PC-3 (cell line): ENCODE measurements at regions not wholly inside any gene's neighbourhood (a gene's known extent, or its start where the extent isn't known, plus 50 kb on each side); places are given as distances from the start of the nearest gene placed in this dataset.

ENCODE experiments used
- ATAC-seq: fragments of 200-7000 bp; cut with Tn5 transposase; 2 replicates; pipeline ENCODE4 v1.9.1; 2020; ENCODE audit warnings: mild to moderate bottlenecking, moderate library complexity
- BruUV-seq: library from RNA; stranded (reverse); fragments of 400-500 nt; replicated peaks from 2 replicates; lab custom pipeline; 2021; lab: Mats Ljungman, UMichigan
- CTCF ChIA-PET: fragments of 300-600 bp; sonication (Branson Sonifier 250); formaldehyde crosslinking; loops from one replicate; lab custom pipeline; 2022; ENCODE audit warnings: antibody characterized with exemption; lab: Charles Lee
- POLR2A ChIA-PET: fragments of 300-600 bp; sonication (Branson Sonifier 250); formaldehyde crosslinking; loops from one replicate; lab custom pipeline; 2022; ENCODE audit warnings: antibody characterized with exemption; ENCODE audit not compliant: unreplicated experiment; lab: Charles Lee
- DNase-seq: peaks from one replicate; pipeline ENCODE4 v3.0.0-alpha.2; 2015
- H2AFZ ChIP-seq: fragments of 300-600 bp; sonication (generic); 2 replicates; pipeline ENCODE4 v1.6.0; 2016; ENCODE audit warnings: antibody characterized with exemption, low read length
- H3F3A ChIP-seq: fragments of 300-600 bp; sonication (generic); one replicate; pipeline ENCODE4 v1.6.0; 2017; ENCODE audit warnings: antibody characterized with exemption, low read length, control low read depth, mild to moderate bottlenecking; ENCODE audit not compliant: unreplicated experiment
- H3K27ac ChIP-seq: fragments of 300-600 bp; sonication (generic); 2 replicates; pipeline ENCODE4 v1.5.1; 2016; ENCODE audit warnings: mild to moderate bottlenecking, low read length
- H3K27me3 ChIP-seq: fragments of 300-600 bp; sonication (generic); 2 replicates; pipeline ENCODE4 v1.6.1; 2016; ENCODE audit warnings: low read length, mixed read lengths
- H3K36me3 ChIP-seq: fragments of 300-600 bp; sonication (generic); 2 replicates; pipeline ENCODE4 v1.6.1; 2016; ENCODE audit warnings: low read depth, mixed run types, low read length, mixed read lengths
- H3K4me1 ChIP-seq: fragments of 300-600 bp; sonication (generic); 2 replicates; pipeline ENCODE4 v1.5.1; 2016; ENCODE audit warnings: low read length; ENCODE audit not compliant: insufficient read depth
- H3K4me2 ChIP-seq: fragments of 300-600 bp; sonication (generic); 2 replicates; pipeline ENCODE4 v1.6.0; 2016; ENCODE audit warnings: low read length
- H3K4me3 ChIP-seq: fragments of 300-600 bp; sonication (generic); 2 replicates; pipeline ENCODE4 v1.5.1; 2016; ENCODE audit warnings: mild to moderate bottlenecking, low read length, mixed read lengths
- H3K79me2 ChIP-seq: fragments of 300-600 bp; sonication (generic); 2 replicates; pipeline ENCODE4 v1.6.1; 2017; ENCODE audit warnings: low read length, mixed read lengths
- H3K9ac ChIP-seq: fragments of 300-600 bp; sonication (generic); 2 replicates; pipeline ENCODE4 v1.6.0; 2016; ENCODE audit warnings: mild to moderate bottlenecking, low read length
- H3K9me2 ChIP-seq: fragments of 300-600 bp; sonication (generic); replicated peaks from 2 replicates; pipeline ENCODE4 v1.6.1; 2016; ENCODE audit warnings: mixed run types, low read length, mixed read lengths
- H3K9me3 ChIP-seq: fragments of 300-600 bp; sonication (generic); 2 replicates; pipeline ENCODE4 v1.6.1; 2016; ENCODE audit warnings: low read length, mixed read lengths
- H4K20me1 ChIP-seq: fragments of 300-600 bp; sonication (generic); 2 replicates; pipeline ENCODE4 v1.6.1; 2016; ENCODE audit warnings: low read length, mixed read lengths
- EZH2 ChIP-seq: fragments of 300-600 bp; sonication (generic); IDR thresholded peaks from one replicate; pipeline ENCODE4 v1.6.1; 2017; ENCODE audit warnings: antibody characterized with exemption, mild to moderate bottlenecking, low read length; ENCODE audit not compliant: unreplicated experiment
- EZH2phosphoT487 ChIP-seq: fragments of 300-600 bp; sonication (generic); IDR thresholded peaks from 2 replicates; pipeline ENCODE4 v1.6.1; 2018; ENCODE audit warnings: mild to moderate bottlenecking, antibody characterized with exemption, low read length, borderline replicate concordance
- intact Hi-C: fragments of 100-400 bp; cut with micrococcal nuclease; formaldehyde crosslinking; loops from 2 replicates; pipeline ENCODE4 v1.9.0; 2023
- TF ChIP-seq, protein P1 (sequence below): fragments of 300-600 bp; sonication (generic); conservative IDR thresholded peaks from 2 replicates; pipeline ENCODE4 v1.5.1; 2017; ENCODE audit warnings: antibody characterized with exemption, low read depth, mild to moderate bottlenecking, low read length

DNA sequence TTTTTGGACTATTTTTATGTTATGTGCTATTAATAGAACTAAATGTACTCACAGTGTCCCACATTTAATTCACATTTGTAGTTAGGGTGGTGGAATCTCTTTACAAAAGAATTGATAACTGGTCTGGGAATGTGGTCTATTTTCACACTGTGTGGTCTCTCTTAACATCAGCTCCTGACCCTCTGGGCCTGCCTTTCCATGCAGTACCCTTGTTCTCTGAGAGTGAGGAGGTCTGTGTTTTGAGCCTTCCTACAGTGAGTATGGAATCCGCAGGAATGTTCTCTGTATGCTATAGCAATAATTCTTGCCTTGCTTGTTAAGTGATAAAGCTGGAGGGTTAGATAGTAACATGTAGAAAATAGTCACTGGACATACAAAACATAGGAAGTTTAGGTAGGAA lies 717.3 kb upstream of the POU3F2 start:
- H3K9ac ChIP-seq, result no peak overlapping the region
- no peak overlapping the region for H3K4me3 ChIP-seq
- no peaks in the 10 kb centered on the region for H3K4me1 ChIP-seq
- ATAC-seq (no peak), DNase-seq (no peak)
- POLR2A ChIA-PET, result no interaction called here
- H3K36me3 ChIP-seq, result no peaks in the 10 kb centered on the region
- no peaks in the 10 kb centered on the region for H3K9me3 ChIP-seq
- CTCF ChIA-PET, result no interaction called here
- no peaks in the 10 kb centered on the region for H3K9me2 ChIP-seq
- no peak for TF ChIP-seq EZH2
- TF ChIP-seq, protein P1, sequence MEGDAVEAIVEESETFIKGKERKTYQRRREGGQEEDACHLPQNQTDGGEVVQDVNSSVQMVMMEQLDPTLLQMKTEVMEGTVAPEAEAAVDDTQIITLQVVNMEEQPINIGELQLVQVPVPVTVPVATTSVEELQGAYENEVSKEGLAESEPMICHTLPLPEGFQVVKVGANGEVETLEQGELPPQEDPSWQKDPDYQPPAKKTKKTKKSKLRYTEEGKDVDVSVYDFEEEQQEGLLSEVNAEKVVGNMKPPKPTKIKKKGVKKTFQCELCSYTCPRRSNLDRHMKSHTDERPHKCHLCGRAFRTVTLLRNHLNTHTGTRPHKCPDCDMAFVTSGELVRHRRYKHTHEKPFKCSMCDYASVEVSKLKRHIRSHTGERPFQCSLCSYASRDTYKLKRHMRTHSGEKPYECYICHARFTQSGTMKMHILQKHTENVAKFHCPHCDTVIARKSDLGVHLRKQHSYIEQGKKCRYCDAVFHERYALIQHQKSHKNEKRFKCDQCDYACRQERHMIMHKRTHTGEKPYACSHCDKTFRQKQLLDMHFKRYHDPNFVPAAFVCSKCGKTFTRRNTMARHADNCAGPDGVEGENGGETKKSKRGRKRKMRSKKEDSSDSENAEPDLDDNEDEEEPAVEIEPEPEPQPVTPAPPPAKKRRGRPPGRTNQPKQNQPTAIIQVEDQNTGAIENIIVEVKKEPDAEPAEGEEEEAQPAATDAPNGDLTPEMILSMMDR, result no peak
- TF ChIP-seq EZH2phosphoT487, result no peak
- H3F3A ChIP-seq, result no peaks in the 10 kb centered on the region
- BruUV-seq, result no TSS peak
- no peaks in the 10 kb centered on the region for H4K20me1 ChIP-seq
- H2AFZ ChIP-seq, result no peak overlapping the region
- H3K4me2 ChIP-seq, result no peak overlapping the region
- no peak overlapping the region for H3K27ac ChIP-seq
- H3K79me2 ChIP-seq, result no peaks in the 10 kb centered on the region
- no peaks in the 10 kb centered on the region for H3K27me3 ChIP-seq
- intact Hi-C loops, result no loop called here

DNA sequence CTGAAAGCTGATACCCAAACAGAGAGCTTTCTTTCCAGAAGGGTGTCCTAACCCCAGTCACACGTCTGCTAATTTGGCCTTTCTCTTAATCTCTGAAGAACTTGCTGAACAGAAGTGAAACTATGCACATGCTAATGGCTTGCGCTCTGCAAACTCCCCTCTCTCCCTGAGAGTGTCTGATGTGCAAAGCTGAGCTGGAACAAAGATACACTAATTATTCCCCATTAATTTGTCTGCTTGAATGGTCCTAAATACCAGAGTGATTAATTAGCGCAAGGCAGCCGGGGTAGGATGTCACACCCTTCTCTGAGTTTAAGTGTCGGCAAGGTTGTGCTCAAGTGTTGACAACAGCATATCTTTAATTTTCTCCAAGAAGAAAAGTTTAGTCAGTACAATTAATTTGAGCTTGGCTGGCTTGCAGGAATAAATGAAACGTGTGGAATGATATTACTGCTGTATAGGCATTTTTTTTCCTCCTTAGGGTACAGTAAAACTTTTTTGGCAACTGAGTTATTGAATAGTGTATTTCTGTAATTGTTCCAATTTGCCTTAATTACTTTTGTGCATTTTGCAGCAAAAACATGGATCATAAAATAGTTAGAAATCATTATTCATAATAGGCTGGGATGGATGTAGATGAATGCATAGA lies 715.9 kb upstream of the POU3F2 start:
- Histone ChIP-seq H2AFZ (0 out of 2 replicates have a peak overlapping the region, but pooled peaks have one; percentile 38), H3K4me3 (no peak overlapping the region), H3K4me1 (peaks cover 2% of the 10 kb centered on the region), H3K36me3 (no peaks in the 10 kb centered on the region), H3K27me3 (no peaks in the 10 kb centered on the region), H3K27ac (no peak overlapping the region), H3K9me3 (no peaks in the 10 kb centered on the region), H3K79me2 (no peaks in the 10 kb centered on the region), H3K4me2 (peak overlapping the region; percentile 23; the same call in 1 of the 2 replicates), H3K9ac (no peak overlapping the region), H3K9me2 (no peaks in the 10 kb centered on the region), H4K20me1 (no peaks in the 10 kb centered on the region), H3F3A (no peaks in the 10 kb centered on the region)
- intact Hi-C loops, result no loop called here
- TF ChIP-seq EZH2 (no peak), EZH2phosphoT487 (no peak)
- TF ChIP-seq, protein P1, result no peak
- POLR2A ChIA-PET, result no interaction called here
- no TSS peak for BruUV-seq
- DNase-seq (no peak), ATAC-seq (no peak)
- CTCF ChIA-PET, result no interaction called here

DNA sequence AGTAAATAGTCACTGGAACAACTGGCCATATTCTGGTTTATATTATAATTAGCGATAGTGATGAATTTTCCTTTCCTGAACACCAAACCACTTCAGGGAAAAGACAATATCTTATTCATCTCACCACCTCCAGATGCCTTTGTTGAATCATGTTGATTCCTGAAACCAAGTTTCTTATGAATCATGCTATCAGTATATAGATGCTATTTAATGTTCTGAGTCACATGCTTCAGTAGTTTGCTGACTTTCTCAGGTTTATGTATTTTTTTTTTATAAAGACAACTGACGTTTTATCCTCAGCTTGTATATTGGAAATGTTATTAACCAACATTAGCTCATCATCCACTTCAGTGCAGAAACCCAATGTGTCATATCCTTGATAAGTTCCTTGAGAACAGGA lies 710.2 kb upstream of the POU3F2 start:
- Histone ChIP-seq H3F3A (no peaks in the 10 kb centered on the region), H3K36me3 (no peaks in the 10 kb centered on the region), H3K9me2 (no peaks in the 10 kb centered on the region), H3K9me3 (no peaks in the 10 kb centered on the region), H3K79me2 (no peaks in the 10 kb centered on the region), H3K27ac (peak overlapping the region; percentile 95), H3K4me3 (no peak overlapping the region), H3K4me1 (peaks cover 20% of the 10 kb centered on the region), H3K9ac (peak overlapping the region; percentile 61), H4K20me1 (no peaks in the 10 kb centered on the region), H3K27me3 (no peaks in the 10 kb centered on the region), H2AFZ (no peak overlapping the region), H3K4me2 (peak overlapping the region; percentile 61)
- ChIA-PET POLR2A (no interaction called here), CTCF (interaction anchor here (0.6 kb wide), 1 partner anchor 624 kb away, joined by 6 read pairs; no protein-coding TSS in a partner anchor)
- no TSS peak for BruUV-seq
- peak; percentile 38 for ATAC-seq
- intact Hi-C loops, result no loop called here
- peak; percentile 81 for DNase-seq
- TF ChIP-seq, protein P1, result no peak
- TF ChIP-seq EZH2 (no peak), EZH2phosphoT487 (no peak)
